ENCODE measurements at regions not wholly inside any gene's neighbourhood (a gene's known extent, or its start where the extent isn't known, plus 50 kb on each side); places are given as distances from the start of the nearest gene placed in this dataset.

GRCh38 chr2:558302-558642, 118.9 kb downstream of the TMEM18 start:
- no peak for TF ChIP-seq CTCF (IDR thresholded peaks at IDR 0.05)
- TF ChIP-seq POLR2A (IDR thresholded peaks at IDR 0.05) = no peak
